IPS-20b (cell line): ENCODE measurements at regions not wholly inside any gene's neighbourhood (a gene's known extent, or its start where the extent isn't known, plus 50 kb on each side); places are given as distances from the start of the nearest gene placed in this dataset.

Source experiments
- H3K27ac ChIP-seq: one replicate; pipeline ENCODE4 v1.5.1; 2013; ENCODE audit warnings: low read length
- H3K27me3 ChIP-seq: 2 replicates; pipeline ENCODE4 v1.6.1; 2013; ENCODE audit warnings: mild to moderate bottlenecking, low read length, inconsistent platforms; ENCODE audit not compliant: insufficient read depth
- H3K36me3 ChIP-seq: 2 replicates; pipeline ENCODE4 v1.6.1; 2013; ENCODE audit warnings: low read depth, mild to moderate bottlenecking, inconsistent platforms, low read length, moderate library complexity; ENCODE audit not compliant: insufficient read depth
- H3K4me1 ChIP-seq: 2 replicates; pipeline ENCODE4 v1.6.1; 2013; ENCODE audit warnings: mild to moderate bottlenecking, control low read depth, inconsistent platforms, low read length, moderate library complexity; ENCODE audit not compliant: insufficient read depth
- H3K4me3 ChIP-seq: 2 replicates; pipeline ENCODE4 v1.5.1; 2013; ENCODE audit warnings: mild to moderate bottlenecking, low read length, inconsistent platforms
- H3K9ac ChIP-seq: 2 replicates; pipeline ENCODE4 v1.6.1; 2013; ENCODE audit warnings: low read depth, mild to moderate bottlenecking, inconsistent platforms, low read length, moderate library complexity
- H3K9me3 ChIP-seq: 2 replicates; pipeline ENCODE4 v1.6.1; 2013; ENCODE audit warnings: mild to moderate bottlenecking, low read depth, low read length, inconsistent platforms; ENCODE audit not compliant: insufficient read depth

GRCh38 chr2:136246086-136246669 lies 128.2 kb upstream of the CXCR4 start:
- H3K36me3 ChIP-seq, result no peaks in the 10 kb centered on the region
- no peak overlapping the region for H3K9ac ChIP-seq
- H3K27ac ChIP-seq, result no peak overlapping the region
- H3K4me1 ChIP-seq, result peaks cover 6% of the 10 kb centered on the region; the same call in 1 of the 2 replicates
- no peaks in the 10 kb centered on the region for H3K9me3 ChIP-seq
- peak overlapping the region; percentile 1; the same call in 1 of the 2 replicates for H3K4me3 ChIP-seq
- no peaks in the 10 kb centered on the region for H3K27me3 ChIP-seq

DNA sequence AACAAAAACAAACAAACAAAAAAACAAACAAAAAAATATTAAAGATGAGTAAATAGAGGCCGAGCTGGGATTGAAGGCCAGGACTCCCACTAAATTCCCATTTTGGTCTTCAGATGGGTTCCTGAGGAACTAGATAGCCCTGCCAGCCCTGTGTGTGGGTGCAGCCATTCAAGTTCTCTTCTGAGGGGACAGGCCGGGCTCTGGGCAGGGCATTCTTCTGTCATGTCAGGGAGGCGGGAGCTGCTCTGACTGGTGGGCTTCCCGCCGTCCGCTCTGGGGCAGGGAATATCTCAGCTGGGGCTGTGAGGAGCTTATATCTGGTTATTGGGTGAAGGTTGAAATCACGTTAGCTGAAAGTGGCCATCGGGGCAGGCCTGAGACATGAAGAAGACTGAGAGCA lies 127.3 kb upstream of the CXCR4 start:
- H3K27me3 ChIP-seq, result no peaks in the 10 kb centered on the region
- no peaks in the 10 kb centered on the region for H3K9me3 ChIP-seq
- H3K27ac ChIP-seq, result no peak overlapping the region
- H3K4me3 ChIP-seq, result no peak overlapping the region
- no peaks in the 10 kb centered on the region for H3K36me3 ChIP-seq
- H3K4me1 ChIP-seq, result peaks cover 6% of the 10 kb centered on the region; the same call in 1 of the 2 replicates
- no peak overlapping the region for H3K9ac ChIP-seq

GRCh38 chr2:136244536-136244885 lies 126.6 kb upstream of the CXCR4 start:
- Histone ChIP-seq H3K27ac (no peak overlapping the region), H3K4me3 (no peak overlapping the region), H3K9ac (no peak overlapping the region), H3K9me3 (no peaks in the 10 kb centered on the region), H3K36me3 (no peaks in the 10 kb centered on the region), H3K4me1 (peaks cover 6% of the 10 kb centered on the region; the same call in 1 of the 2 replicates), H3K27me3 (no peaks in the 10 kb centered on the region)

GRCh38 chr2:136243638-136244535 lies 125.9 kb upstream of the CXCR4 start:
- no peak overlapping the region for H3K9ac ChIP-seq
- no peaks in the 10 kb centered on the region for H3K9me3 ChIP-seq
- H3K36me3 ChIP-seq, result no peaks in the 10 kb centered on the region
- no peaks in the 10 kb centered on the region for H3K27me3 ChIP-seq
- no peak overlapping the region for H3K4me3 ChIP-seq
- H3K27ac ChIP-seq, result no peak overlapping the region
- H3K4me1 ChIP-seq, result peaks cover 6% of the 10 kb centered on the region; the same call in 1 of the 2 replicates

GRCh38 chr2:136242687-136243277 lies 124.8 kb upstream of the CXCR4 start:
- no peak overlapping the region for H3K4me3 ChIP-seq
- H3K27me3 ChIP-seq, result no peaks in the 10 kb centered on the region
- H3K36me3 ChIP-seq, result no peaks in the 10 kb centered on the region
- H3K9ac ChIP-seq, result no peak overlapping the region
- no peak overlapping the region for H3K27ac ChIP-seq
- H3K9me3 ChIP-seq, result no peaks in the 10 kb centered on the region
- H3K4me1 ChIP-seq, result peaks cover 6% of the 10 kb centered on the region; the same call in 1 of the 2 replicates

- Histone ChIP-seq H3K4me1 (peaks cover 6% of the 10 kb centered on the region; the same call in 1 of the 2 replicates), H3K36me3 (no peaks in the 10 kb centered on the region), H3K27ac (no peak overlapping the region), H3K9me3 (no peaks in the 10 kb centered on the region), H3K27me3 (no peaks in the 10 kb centered on the region), H3K4me3 (no peak overlapping the region), H3K9ac (no peak overlapping the region)
Measured at GRCh38 chr2:136242100-136242499, 124.2 kb upstream of the CXCR4 start.

DNA sequence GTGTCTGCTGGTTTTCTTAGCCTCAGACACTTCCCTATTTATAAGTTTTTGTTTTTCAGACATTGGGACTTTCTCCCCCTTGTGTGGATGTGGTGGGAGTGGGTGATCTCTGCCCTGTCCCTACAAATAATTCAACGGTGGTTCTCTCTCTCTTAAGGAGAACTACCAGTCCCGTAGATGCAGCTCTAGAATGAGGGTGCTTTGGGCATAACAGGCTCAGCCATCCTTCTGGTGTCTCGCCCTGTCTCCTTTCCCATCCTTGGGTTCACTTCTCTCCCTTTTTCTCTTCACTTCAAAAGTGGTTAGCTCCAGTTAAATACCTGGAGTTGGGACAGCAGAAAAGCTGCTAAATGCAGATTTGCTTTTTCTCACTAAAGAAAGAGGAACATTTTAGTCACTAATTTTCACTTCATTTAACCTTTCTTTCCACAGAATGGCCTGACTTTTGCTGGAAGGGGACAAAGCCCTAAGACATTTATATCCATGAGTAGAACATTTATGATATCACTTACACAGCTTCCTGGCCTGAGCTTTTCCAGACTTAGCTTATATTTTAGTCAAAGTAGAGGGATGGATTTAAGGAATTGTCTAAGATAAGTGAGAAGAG lies 121.2 kb upstream of the CXCR4 start:
- Histone ChIP-seq H3K27ac (no peak overlapping the region), H3K9ac (no peak overlapping the region), H3K4me1 (peaks cover 3% of the 10 kb centered on the region; the same call in 1 of the 2 replicates)

GRCh38 chr2:136238286-136239078 lies 120.5 kb upstream of the CXCR4 start:
- no peak overlapping the region for H3K9ac ChIP-seq
- H3K4me3 ChIP-seq, result no peak overlapping the region

More for the DNA sequence above, 121.2 kb upstream of the CXCR4 start:
- Histone ChIP-seq H3K9me3 (no peaks in the 10 kb centered on the region), H3K27me3 (no peaks in the 10 kb centered on the region), H3K36me3 (no peaks in the 10 kb centered on the region), H3K4me3 (no peak overlapping the region)

GRCh38 chr2:136236019-136236418 lies 118.1 kb upstream of the CXCR4 start:
- H3K27ac ChIP-seq, result no peak overlapping the region
- no peaks in the 10 kb centered on the region for H3K27me3 ChIP-seq
- no peaks in the 10 kb centered on the region for H3K36me3 ChIP-seq
- no peak overlapping the region for H3K9ac ChIP-seq
- H3K4me1 ChIP-seq, result peaks cover 3% of the 10 kb centered on the region; the same call in 1 of the 2 replicates
- no peak overlapping the region for H3K4me3 ChIP-seq
- H3K9me3 ChIP-seq, result no peaks in the 10 kb centered on the region

More at GRCh38 chr2:136238286-136239078, 120.5 kb upstream of the CXCR4 start:
- H3K27ac ChIP-seq, result no peak overlapping the region
- H3K9me3 ChIP-seq, result no peaks in the 10 kb centered on the region
- H3K36me3 ChIP-seq, result no peaks in the 10 kb centered on the region
- peaks cover 3% of the 10 kb centered on the region; the same call in 1 of the 2 replicates for H3K4me1 ChIP-seq
- H3K27me3 ChIP-seq, result no peaks in the 10 kb centered on the region

DNA sequence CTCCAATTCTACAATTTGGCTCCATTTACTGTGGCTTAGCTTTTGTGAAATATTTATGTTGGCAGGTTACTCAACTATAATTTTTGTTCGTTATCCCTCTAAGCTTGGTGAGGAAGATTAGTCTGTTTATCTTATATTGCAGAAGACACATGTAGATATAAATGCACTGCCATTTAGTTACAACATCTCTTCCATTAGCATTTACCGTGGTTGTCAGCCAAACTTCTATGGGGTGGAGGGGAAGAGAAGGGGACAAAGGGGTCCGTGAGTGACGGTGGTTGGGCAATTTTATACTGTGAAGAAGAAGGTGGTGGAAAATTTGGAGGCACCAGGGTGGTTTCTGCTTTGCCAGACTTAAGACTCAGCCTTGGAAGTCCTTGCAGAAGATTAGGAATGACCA lies 117.6 kb upstream of the CXCR4 start:
- Histone ChIP-seq H3K27ac (no peak overlapping the region), H3K27me3 (no peaks in the 10 kb centered on the region), H3K9me3 (no peaks in the 10 kb centered on the region), H3K4me1 (peaks cover 3% of the 10 kb centered on the region; the same call in 1 of the 2 replicates), H3K9ac (no peak overlapping the region), H3K4me3 (no peak overlapping the region), H3K36me3 (no peaks in the 10 kb centered on the region)

DNA sequence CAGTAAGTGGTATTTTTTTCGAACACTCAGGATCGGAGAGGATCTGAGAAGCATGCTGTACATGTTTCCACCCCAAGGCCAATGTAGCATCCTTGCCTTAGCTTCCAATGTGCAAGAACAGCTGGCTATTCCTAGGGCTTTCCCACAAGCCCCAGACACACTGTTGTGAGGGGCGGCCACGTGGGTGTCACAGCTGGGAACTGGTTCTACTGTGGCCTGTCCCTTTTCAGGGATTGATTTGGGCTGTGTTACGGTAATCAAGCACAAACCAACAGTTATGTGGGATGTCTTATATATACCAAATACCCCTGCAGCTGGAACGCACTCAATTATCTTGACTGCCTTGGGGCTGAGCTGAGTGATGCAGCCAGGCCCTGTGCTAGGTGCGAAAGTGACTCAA lies 116.3 kb upstream of the CXCR4 start:
- no peaks in the 10 kb centered on the region for H3K9me3 ChIP-seq
- no peak overlapping the region for H3K27ac ChIP-seq
- H3K4me3 ChIP-seq, result no peak overlapping the region
- no peak overlapping the region for H3K9ac ChIP-seq
- no peaks in the 10 kb centered on the region for H3K27me3 ChIP-seq
- H3K36me3 ChIP-seq, result no peaks in the 10 kb centered on the region
- H3K4me1 ChIP-seq, result peaks cover 3% of the 10 kb centered on the region; the same call in 1 of the 2 replicates
